K562 (cell line): ENCODE measurements at regions not wholly inside any gene's neighbourhood (a gene's known extent, or its start where the extent isn't known, plus 50 kb on each side); places are given as distances from the start of the nearest gene placed in this dataset.

Experiments
- ATAC-seq: fragments of 200-7000 bp; cut with Tn5 transposase; 3 replicates; pipeline ENCODE4 v1.9.1; 2020; ENCODE audit warnings: moderate library complexity
- BruUV-seq: library from RNA; stranded (reverse); fragments of 400-500 nt; replicated peaks from 2 replicates; lab custom pipeline; 2021; lab: Mats Ljungman, UMichigan
- CTCF ChIA-PET: fragments of 300-600 bp; formaldehyde crosslinking; extraction: SDS; loops from one replicate; lab custom pipeline; 2021; ENCODE audit warnings: low intra/inter-chr PET ratio; lab: Yijun Ruan, JAX
- POLR2A ChIA-PET: fragments of 300-600, 350-650 bp; sonication (Branson Sonifier 250); formaldehyde crosslinking; extraction: SDS; loops from one replicate; lab custom pipeline; 2021; ENCODE audit warnings: antibody characterized with exemption, inconsistent platforms; lab: Yijun Ruan, JAX
- DNase-seq, 4 experiments: peaks; one replicate each; pipeline versions ENCODE4 v3.0.0 to v3.0.0-alpha.2; 2011 to 2018; ENCODE audit warnings: low spot score in 3 of 4, mixed read lengths in 3 of 4; ENCODE audit errors: extremely low read depth in 1 of 4
- FAIRE-seq: peaks from 2 replicates; lab custom pipeline; 2011; peaks lifted over from hg19 to GRCh38; lab: Jason Lieb, UNC
- H2AFZ ChIP-seq: 2 replicates; pipeline ENCODE4 v1.6.0; 2011; ENCODE audit warnings: low read depth, low read length, control low read depth, inconsistent platforms
- H3K27ac ChIP-seq: fragments of 200-600 bp; 3 replicates; pipeline ENCODE4 v1.8.0; 2011; ENCODE audit warnings: low read depth, mild to moderate bottlenecking, control low read depth, inconsistent platforms, low read length, moderate library complexity, mixed read lengths; ENCODE audit errors: extremely low read depth
- H3K27me3 ChIP-seq, 2 experiments: fragments of 300-600 bp in 1 of 2; 2 replicates in 1 of 2; 3 replicates in 1 of 2; pipeline versions ENCODE4 v1.6.0 to v1.8.0; 2011; ENCODE audit warnings: inconsistent platforms in 2 of 2, low read length in 2 of 2, mild to moderate bottlenecking in 1 of 2, mixed read lengths in 1 of 2, moderate library complexity in 1 of 2; ENCODE audit not compliant: control insufficient read depth in 2 of 2, insufficient read depth in 2 of 2
- H3K36me3 ChIP-seq: fragments of 300-600 bp; 3 replicates; pipeline ENCODE4 v1.8.0; 2011; ENCODE audit warnings: mild to moderate bottlenecking, low read length, inconsistent platforms; ENCODE audit not compliant: control insufficient read depth, insufficient read depth
- H3K4me1 ChIP-seq, 2 experiments: fragments of 200-600 bp in 1 of 2; replicated peaks in 1 of 2; 2 replicates in 1 of 2; 3 replicates in 1 of 2; pipeline versions ENCODE4 v1.5.1 to v1.8.0; 2011; ENCODE audit warnings: inconsistent platforms in 2 of 2, low read length in 2 of 2, mild to moderate bottlenecking in 1 of 2, mixed read lengths in 1 of 2, moderate library complexity in 1 of 2; ENCODE audit not compliant: control insufficient read depth in 2 of 2, insufficient read depth in 2 of 2
- H3K4me2 ChIP-seq: 2 replicates; pipeline ENCODE4 v1.6.1; 2011; ENCODE audit warnings: low read length, control low read depth, inconsistent platforms, mixed read lengths; ENCODE audit not compliant: insufficient read depth
- H3K4me3 ChIP-seq: fragments of 200-600 bp; sonication (generic), shearing (Covaris generic); 2 replicates; pipeline ENCODE4 v1.5.1; 2016; ENCODE audit warnings: control low read depth, inconsistent platforms
- H3K79me2 ChIP-seq: fragments of 200-600 bp; 3 replicates; pipeline ENCODE4 v1.8.0; 2011; ENCODE audit warnings: low read length, inconsistent platforms; ENCODE audit not compliant: control insufficient read depth, insufficient read depth
- H3K9ac ChIP-seq, 2 experiments: 2 replicates each; pipeline versions ENCODE4 v1.6.0 to v1.6.1; 2011; ENCODE audit warnings: low read depth in 2 of 2, low read length in 2 of 2, control low read depth in 1 of 2, inconsistent platforms in 1 of 2, mild to moderate bottlenecking in 1 of 2, mixed read lengths in 1 of 2; ENCODE audit not compliant: insufficient read depth in 1 of 2
- H3K9me1 ChIP-seq: one replicate; pipeline ENCODE4 v1.6.0; 2011; ENCODE audit warnings: inconsistent platforms, mild to moderate bottlenecking, low read length, moderate library complexity; ENCODE audit not compliant: control insufficient read depth, insufficient read depth
- H3K9me3 ChIP-seq: replicated peaks from 2 replicates; pipeline ENCODE4 v1.5.1; 2011; ENCODE audit warnings: low read depth, low read length, inconsistent platforms; ENCODE audit not compliant: control insufficient read depth, insufficient read depth
- H4K20me1 ChIP-seq: replicated peaks from 2 replicates; pipeline ENCODE4 v1.6.1; 2011; ENCODE audit warnings: low read length, inconsistent platforms, mixed read lengths; ENCODE audit not compliant: control insufficient read depth, insufficient read depth
- ARID2 ChIP-seq: fragments of 450-650 bp; IDR thresholded peaks from 2 replicates; pipeline ENCODE4 v1.6.1; 2017; ENCODE audit warnings: antibody characterized with exemption, mild to moderate bottlenecking
- GATAD2B ChIP-seq: fragments of 450-650 bp; IDR thresholded peaks from 2 replicates; pipeline ENCODE4 v1.6.1; 2017; ENCODE audit warnings: mild to moderate bottlenecking, borderline replicate concordance
- HDGF ChIP-seq: fragments of 450-650 bp; IDR thresholded peaks from 2 replicates; pipeline ENCODE4 v1.6.1; 2016
- MCM3 ChIP-seq: fragments of 450-650 bp; IDR thresholded peaks from 2 replicates; pipeline ENCODE4 v1.6.1; 2016
- MIER1 ChIP-seq: fragments of 450-650 bp; IDR thresholded peaks from 2 replicates; pipeline ENCODE4 v1.6.1; 2016; ENCODE audit warnings: antibody characterized with exemption, mild to moderate bottlenecking, low read depth
- OTX1 ChIP-seq: fragments of 450-650 bp; formaldehyde crosslinking; IDR thresholded peaks from 2 replicates; pipeline ENCODE4 v1.4.0; 2022; ENCODE audit warnings: mild to moderate bottlenecking
- SIN3A ChIP-seq, 2 experiments: fragments of 150-350 bp in 1 of 2; IDR thresholded peaks; 2 replicates each; pipeline ENCODE4 v1.6.1; 2011 to 2016; ENCODE audit warnings: borderline replicate concordance in 2 of 2, low read depth in 2 of 2, low read length in 2 of 2, mild to moderate bottlenecking in 2 of 2, moderate library complexity in 2 of 2; ENCODE audit not compliant: control insufficient read depth in 1 of 2
- SMARCC2 ChIP-seq: fragments of 450-650 bp; IDR thresholded peaks from 2 replicates; pipeline ENCODE4 v1.6.1; 2017; ENCODE audit warnings: antibody characterized with exemption, moderate library complexity, mild to moderate bottlenecking, low read depth
- TAF15 ChIP-seq: fragments of 200-400 bp; formaldehyde crosslinking; IDR thresholded peaks from 2 replicates; pipeline ENCODE4 v1.6.1; 2017; ENCODE audit warnings: mild to moderate bottlenecking, low read depth, low read length, moderate library complexity
- TSC22D4 ChIP-seq: fragments of 450-650 bp; IDR thresholded peaks from 2 replicates; pipeline ENCODE4 v1.6.1; 2016; ENCODE audit warnings: missing genetic modification characterization, missing biosample characterization, control low read depth
- ZFP91 ChIP-seq: sonication (generic); formaldehyde crosslinking; IDR thresholded peaks from 2 replicates; pipeline ENCODE4 v1.8.0; 2022; ENCODE audit warnings: mild to moderate bottlenecking, missing genetic modification reagents
- WGBS: fragments of 100-300 bp; shearing (Covaris generic); methylation state at CpG from one replicate; pipeline ENCODE4 v1.1.6; 2016; ENCODE audit warnings: low coverage, mixed read lengths; ENCODE audit not compliant: insufficient coverage; ENCODE audit errors: missing lambda C conversion rate; 5-methylcytosine and 5-hydroxymethylcytosine counted together
- in situ Hi-C: fragments of 300-500 bp; cut with MboI; formaldehyde crosslinking; loops from 4 replicates; pipeline ENCODE4 v1.15.0; 2018; ENCODE audit warnings: inconsistent platforms, mixed read lengths
- intact Hi-C: fragments of 100-400 bp; cut with micrococcal nuclease; formaldehyde crosslinking; loops from 2 replicates; pipeline ENCODE4 v1.14.2; 2022

- TF ChIP-seq GATAD2B (no peak), TSC22D4 (tag) (no peak), SMARCC2 (no peak)
- no peak for FAIRE-seq
- ChIA-PET CTCF (no interaction called here), POLR2A (no interaction called here)
- Histone ChIP-seq H3K36me3 (no peaks in the 10 kb centered on the region), H3K4me2 (no peak overlapping the region), H3K79me2 (no peaks in the 10 kb centered on the region), H3K27me3 (no peaks in the 10 kb centered on the region), H3K4me3 (no peak overlapping the region), H3K9ac (no peak overlapping the region), H3K27ac (no peak overlapping the region), H3K9me1 (no peaks in the 10 kb centered on the region), H3K4me1 (no peaks in the 10 kb centered on the region), H2AFZ (no peak overlapping the region), H3K9me3 (no peaks in the 10 kb centered on the region), H4K20me1 (no peaks in the 10 kb centered on the region)
- ATAC-seq, result no peak
- DNase-seq, result no peak
- no TSS peak for BruUV-seq
- in situ Hi-C loops, result no loop called here
- intact Hi-C loops, result no loop called here
- WGBS, result 7% methylated on average over 2 of the region's 2 CpGs
Observed at GRCh38 chr2:167771628-167772027, 475.8 kb downstream of the STK39 start.

- 0% methylated on average over 1 of the region's 1 CpG for WGBS
- Histone ChIP-seq H3K4me2 (no peak overlapping the region), H3K4me1 (no peaks in the 10 kb centered on the region), H3K36me3 (no peaks in the 10 kb centered on the region), H3K9me3 (no peaks in the 10 kb centered on the region), H2AFZ (no peak overlapping the region), H3K9me1 (no peaks in the 10 kb centered on the region), H3K9ac (no peak overlapping the region), H3K27ac (no peak overlapping the region), H3K79me2 (no peaks in the 10 kb centered on the region), H3K4me3 (no peak overlapping the region), H4K20me1 (no peaks in the 10 kb centered on the region), H3K27me3 (no peaks in the 10 kb centered on the region)
- no peak for ATAC-seq
- in situ Hi-C loops (no loop called here), intact Hi-C loops (no loop called here)
- no peak for TF ChIP-seq ZFP91 (CRISPR knock-in tag)
- TF ChIP-seq SIN3A (IDR thresholded peaks at IDR 0.05; ENCODE audit: borderline replicate concordance in 2 of 2, control insufficient read depth in 1 of 2, low read depth in 2 of 2, low read length in 2 of 2), result no peak
- no peak for TF ChIP-seq OTX1 (CRISPR knock-in tag)
- TF ChIP-seq ARID2, result no peak
- TF ChIP-seq HDGF, result no peak
- TF ChIP-seq MIER1, result no peak
- TF ChIP-seq TAF15, result no peak
- TF ChIP-seq MCM3, result no peak
- no peak for FAIRE-seq
- ChIA-PET CTCF (no interaction called here), POLR2A (interaction anchor here (1.8 kb wide), 1 partner anchor 14 kb away, joined by 5 read pairs; no protein-coding TSS in a partner anchor)
- DNase-seq, result no peak
- no TSS peak for BruUV-seq
Observed at GRCh38 chr2:167769020-167769419, 478.4 kb downstream of the STK39 start.
